ENCODE measurements at regions not wholly inside any gene's neighbourhood (a gene's known extent, or its start where the extent isn't known, plus 50 kb on each side); places are given as distances from the start of the nearest gene placed in this dataset.

GRCh38 chr1:194802572-194802971 lies 1616.2 kb upstream of the B3GALT2 start:
- no peaks in the 10 kb centered on the region for H3K79me2 ChIP-seq (ENCODE audit: insufficient read depth, low read length)
- H3K4me1 ChIP-seq (ENCODE audit: insufficient read depth, low read length): no peaks in the 10 kb centered on the region
- H3K27ac ChIP-seq (ENCODE audit: low read depth, low read length): no peak overlapping the region
- H4K20me1 ChIP-seq (ENCODE audit: insufficient read depth, low read length): no peaks in the 10 kb centered on the region
- no peak for DNase-seq (ENCODE audit: insufficient read length, low spot score, missing footprints)
- no peak overlapping the region for H3K4me3 ChIP-seq (ENCODE audit: insufficient read depth, low read length)
- H3K36me3 ChIP-seq (ENCODE audit: insufficient read depth, low read length): no peaks in the 10 kb centered on the region
- no peak for TF ChIP-seq CTCF (IDR thresholded peaks at IDR 0.05; ENCODE audit: extremely low read depth, low read depth, low read length)
- no peaks in the 10 kb centered on the region for H3K27me3 ChIP-seq (ENCODE audit: insufficient read depth, low read length)
- H3K9me3 ChIP-seq (ENCODE audit: low read depth, low read length): peaks cover 2% of the 10 kb centered on the region
- H2AFZ ChIP-seq (ENCODE audit: low read length): no peak overlapping the region
- no peak overlapping the region for H3K4me2 ChIP-seq (ENCODE audit: insufficient read depth, low read length)

GRCh38 chr1:194795917-194796593 lies 1609.6 kb upstream of the B3GALT2 start:
- Histone ChIP-seq H3K27ac (ENCODE audit: low read depth, low read length) (no peak overlapping the region), H3K4me1 (ENCODE audit: insufficient read depth, low read length) (no peaks in the 10 kb centered on the region), H3K27me3 (ENCODE audit: insufficient read depth, low read length) (no peaks in the 10 kb centered on the region), H2AFZ (ENCODE audit: low read length) (no peak overlapping the region), H3K79me2 (ENCODE audit: insufficient read depth, low read length) (no peaks in the 10 kb centered on the region), H4K20me1 (ENCODE audit: insufficient read depth, low read length) (no peaks in the 10 kb centered on the region), H3K9me3 (ENCODE audit: low read depth, low read length) (peaks cover 4% of the 10 kb centered on the region), H3K4me2 (ENCODE audit: insufficient read depth, low read length) (no peak overlapping the region), H3K4me3 (ENCODE audit: insufficient read depth, low read length) (no peak overlapping the region), H3K36me3 (ENCODE audit: insufficient read depth, low read length) (no peaks in the 10 kb centered on the region)
- TF ChIP-seq CTCF (IDR thresholded peaks at IDR 0.05; ENCODE audit: extremely low read depth, low read depth, low read length): no peak
- no peak for DNase-seq (ENCODE audit: insufficient read length, low spot score, missing footprints)

- no peak overlapping the region for H3K4me3 ChIP-seq (ENCODE audit: insufficient read depth, low read length)
- no peak for DNase-seq (ENCODE audit: insufficient read length, low spot score, missing footprints)
- no peak for TF ChIP-seq CTCF (IDR thresholded peaks at IDR 0.05; ENCODE audit: extremely low read depth, low read depth, low read length)
- H3K27ac ChIP-seq (ENCODE audit: low read depth, low read length): no peak overlapping the region
- H4K20me1 ChIP-seq (ENCODE audit: insufficient read depth, low read length): no peaks in the 10 kb centered on the region
- H2AFZ ChIP-seq (ENCODE audit: low read length): no peak overlapping the region
- H3K36me3 ChIP-seq (ENCODE audit: insufficient read depth, low read length): no peaks in the 10 kb centered on the region
- no peaks in the 10 kb centered on the region for H3K9me3 ChIP-seq (ENCODE audit: low read depth, low read length)
- no peak overlapping the region for H3K4me2 ChIP-seq (ENCODE audit: insufficient read depth, low read length)
- H3K27me3 ChIP-seq (ENCODE audit: insufficient read depth, low read length): no peaks in the 10 kb centered on the region
- no peaks in the 10 kb centered on the region for H3K4me1 ChIP-seq (ENCODE audit: insufficient read depth, low read length)
- H3K79me2 ChIP-seq (ENCODE audit: insufficient read depth, low read length): no peaks in the 10 kb centered on the region
Observed at GRCh38 chr1:194787001-194787400, 1600.6 kb upstream of the B3GALT2 start.

- H3K4me3 ChIP-seq (ENCODE audit: insufficient read depth, low read length): no peak overlapping the region
- H3K4me1 ChIP-seq (ENCODE audit: insufficient read depth, low read length): no peaks in the 10 kb centered on the region
- no peak overlapping the region for H3K27ac ChIP-seq (ENCODE audit: low read depth, low read length)
- H3K4me2 ChIP-seq (ENCODE audit: insufficient read depth, low read length): no peak overlapping the region
- H2AFZ ChIP-seq (ENCODE audit: low read length): no peak overlapping the region
- H3K27me3 ChIP-seq (ENCODE audit: insufficient read depth, low read length): no peaks in the 10 kb centered on the region
- no peaks in the 10 kb centered on the region for H3K9me3 ChIP-seq (ENCODE audit: low read depth, low read length)
- TF ChIP-seq CTCF (IDR thresholded peaks at IDR 0.05; ENCODE audit: extremely low read depth, low read depth, low read length): no peak
- DNase-seq (ENCODE audit: insufficient read length, low spot score, missing footprints): no peak
- no peaks in the 10 kb centered on the region for H3K79me2 ChIP-seq (ENCODE audit: insufficient read depth, low read length)
- no peaks in the 10 kb centered on the region for H4K20me1 ChIP-seq (ENCODE audit: insufficient read depth, low read length)
- no peaks in the 10 kb centered on the region for H3K36me3 ChIP-seq (ENCODE audit: insufficient read depth, low read length)
Observed at GRCh38 chr1:194786027-194786426, 1599.6 kb upstream of the B3GALT2 start.

Data from osteoblast (primary cell).